ENCODE measurements at regions not wholly inside any gene's neighbourhood (a gene's known extent, or its start where the extent isn't known, plus 50 kb on each side); places are given as distances from the start of the nearest gene placed in this dataset.

DNA sequence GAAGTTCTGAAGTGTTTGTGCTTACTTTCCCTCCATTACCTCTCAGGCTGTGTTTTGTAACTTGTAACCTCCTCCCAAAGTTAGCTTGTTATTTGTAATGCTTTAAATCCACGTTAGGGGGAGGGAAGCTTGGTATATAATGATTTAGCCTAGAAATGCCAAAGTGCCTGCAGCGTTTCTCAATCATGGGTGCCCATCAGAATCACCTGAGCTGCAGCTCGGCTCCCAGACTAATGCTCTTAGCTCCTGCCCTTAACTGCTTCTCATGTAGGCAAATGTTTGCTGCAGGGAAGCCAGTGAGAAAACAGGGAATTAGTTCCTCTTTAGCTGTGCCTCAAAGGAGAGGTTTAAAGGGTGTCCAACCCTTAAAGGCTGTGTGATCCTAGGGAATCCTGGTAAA, 219.2 kb upstream of the NAALADL2 start (continued):
- TF ChIP-seq, protein P1, sequence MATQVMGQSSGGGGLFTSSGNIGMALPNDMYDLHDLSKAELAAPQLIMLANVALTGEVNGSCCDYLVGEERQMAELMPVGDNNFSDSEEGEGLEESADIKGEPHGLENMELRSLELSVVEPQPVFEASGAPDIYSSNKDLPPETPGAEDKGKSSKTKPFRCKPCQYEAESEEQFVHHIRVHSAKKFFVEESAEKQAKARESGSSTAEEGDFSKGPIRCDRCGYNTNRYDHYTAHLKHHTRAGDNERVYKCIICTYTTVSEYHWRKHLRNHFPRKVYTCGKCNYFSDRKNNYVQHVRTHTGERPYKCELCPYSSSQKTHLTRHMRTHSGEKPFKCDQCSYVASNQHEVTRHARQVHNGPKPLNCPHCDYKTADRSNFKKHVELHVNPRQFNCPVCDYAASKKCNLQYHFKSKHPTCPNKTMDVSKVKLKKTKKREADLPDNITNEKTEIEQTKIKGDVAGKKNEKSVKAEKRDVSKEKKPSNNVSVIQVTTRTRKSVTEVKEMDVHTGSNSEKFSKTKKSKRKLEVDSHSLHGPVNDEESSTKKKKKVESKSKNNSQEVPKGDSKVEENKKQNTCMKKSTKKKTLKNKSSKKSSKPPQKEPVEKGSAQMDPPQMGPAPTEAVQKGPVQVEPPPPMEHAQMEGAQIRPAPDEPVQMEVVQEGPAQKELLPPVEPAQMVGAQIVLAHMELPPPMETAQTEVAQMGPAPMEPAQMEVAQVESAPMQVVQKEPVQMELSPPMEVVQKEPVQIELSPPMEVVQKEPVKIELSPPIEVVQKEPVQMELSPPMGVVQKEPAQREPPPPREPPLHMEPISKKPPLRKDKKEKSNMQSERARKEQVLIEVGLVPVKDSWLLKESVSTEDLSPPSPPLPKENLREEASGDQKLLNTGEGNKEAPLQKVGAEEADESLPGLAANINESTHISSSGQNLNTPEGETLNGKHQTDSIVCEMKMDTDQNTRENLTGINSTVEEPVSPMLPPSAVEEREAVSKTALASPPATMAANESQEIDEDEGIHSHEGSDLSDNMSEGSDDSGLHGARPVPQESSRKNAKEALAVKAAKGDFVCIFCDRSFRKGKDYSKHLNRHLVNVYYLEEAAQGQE (IDR thresholded peaks at IDR 0.05; ENCODE audit: low read depth, low read length): no peak

DNA sequence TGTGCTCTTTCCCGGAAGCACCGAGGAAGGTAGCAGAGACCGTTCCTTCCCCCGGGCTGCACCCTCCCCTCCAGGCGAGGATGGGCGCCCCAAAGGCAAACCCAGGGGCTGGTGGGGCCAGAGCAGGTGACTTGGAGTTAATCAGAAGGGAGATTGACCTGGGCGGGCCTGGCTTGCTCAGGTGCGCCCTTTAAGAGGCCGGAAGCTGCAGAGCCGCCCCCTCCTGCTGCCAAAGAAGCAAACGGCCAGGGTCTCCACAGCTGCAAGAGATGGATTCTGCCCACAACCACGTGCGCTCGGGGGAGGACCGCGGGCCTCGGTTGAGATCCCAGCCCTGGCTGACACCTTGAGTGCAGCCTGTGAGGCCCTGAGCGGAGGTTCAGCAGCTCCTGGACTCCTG, 218.2 kb upstream of the NAALADL2 start:
- no peak overlapping the region for H3K27ac ChIP-seq (ENCODE audit: low read depth in 2 of 2, low read length in 1 of 2)
- DNase-seq: no peak
- CTCF ChIA-PET: interaction anchor here (1.1 kb wide), 1 partner anchor 10 kb away, joined by 3 read pairs; no protein-coding TSS in a partner anchor
- H3K36me3 ChIP-seq (replicated peaks in 1 of 2; ENCODE audit: control insufficient read depth in 1 of 2, insufficient read depth in 2 of 2, low read length in 1 of 2): peaks cover 0 to 4% of the 10 kb centered on the region in 2 experiments
- no peak overlapping the region for H3K4me3 ChIP-seq (ENCODE audit: low read depth in 2 of 2, low read length in 1 of 2)
- H3K9me3 ChIP-seq: no peaks in the 10 kb centered on the region
- H3K9ac ChIP-seq: no peak overlapping the region
- no peaks in the 10 kb centered on the region for H3F3A ChIP-seq (replicated peaks; ENCODE audit: insufficient read depth)
- H3K27me3 ChIP-seq (ENCODE audit: insufficient read depth): no peaks in the 10 kb centered on the region
- H3K9me2 ChIP-seq: no peaks in the 10 kb centered on the region
- H3K4me2 ChIP-seq: no peak overlapping the region
- no peak overlapping the region for H2AFZ ChIP-seq (ENCODE audit: low read depth)
- H3K79me2 ChIP-seq (ENCODE audit: insufficient read depth): no peaks in the 10 kb centered on the region
- H3K4me1 ChIP-seq (ENCODE audit: control insufficient read depth in 1 of 2, insufficient read depth in 2 of 2, low read depth in 1 of 2, low read length in 1 of 2): peaks cover 0 to 2% of the 10 kb centered on the region in 2 experiments; a peak in 1 of 4 replicates
- TF ChIP-seq, protein P1 (IDR thresholded peaks at IDR 0.05; ENCODE audit: low read depth, low read length): no peak
- TF ChIP-seq MXI1 (IDR thresholded peaks at IDR 0.05; ENCODE audit: low read depth, low read length) (no peak), EP300 (IDR thresholded peaks at IDR 0.05; ENCODE audit: borderline replicate concordance in 1 of 2, low read depth in 1 of 2, low read length in 1 of 2) (no peak), TAF1 (IDR thresholded peaks at IDR 0.05; ENCODE audit: borderline replicate concordance, low read depth, low read length) (no peak), POLR2AphosphoS5 (IDR thresholded peaks at IDR 0.05; ENCODE audit: low read depth, low read length) (no peak), SMC3 (IDR thresholded peaks at IDR 0.05; ENCODE audit: low read depth, low read length) (no peak), TEAD4 (IDR thresholded peaks at IDR 0.05; ENCODE audit: borderline replicate concordance, insufficient read depth) (no peak), SIN3A (IDR thresholded peaks at IDR 0.05; ENCODE audit: borderline replicate concordance, low read depth, low read length) (no peak), FOXJ3 (CRISPR knock-in tag; IDR thresholded peaks at IDR 0.05) (no peak), GABPA (IDR thresholded peaks at IDR 0.05; ENCODE audit: low read depth) (no peak)
- TF ChIP-seq, protein P2, sequence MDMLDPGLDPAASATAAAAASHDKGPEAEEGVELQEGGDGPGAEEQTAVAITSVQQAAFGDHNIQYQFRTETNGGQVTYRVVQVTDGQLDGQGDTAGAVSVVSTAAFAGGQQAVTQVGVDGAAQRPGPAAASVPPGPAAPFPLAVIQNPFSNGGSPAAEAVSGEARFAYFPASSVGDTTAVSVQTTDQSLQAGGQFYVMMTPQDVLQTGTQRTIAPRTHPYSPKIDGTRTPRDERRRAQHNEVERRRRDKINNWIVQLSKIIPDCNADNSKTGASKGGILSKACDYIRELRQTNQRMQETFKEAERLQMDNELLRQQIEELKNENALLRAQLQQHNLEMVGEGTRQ (IDR thresholded peaks at IDR 0.05; ENCODE audit: borderline replicate concordance, low read depth, low read length): no peak
- TF ChIP-seq, protein P3, sequence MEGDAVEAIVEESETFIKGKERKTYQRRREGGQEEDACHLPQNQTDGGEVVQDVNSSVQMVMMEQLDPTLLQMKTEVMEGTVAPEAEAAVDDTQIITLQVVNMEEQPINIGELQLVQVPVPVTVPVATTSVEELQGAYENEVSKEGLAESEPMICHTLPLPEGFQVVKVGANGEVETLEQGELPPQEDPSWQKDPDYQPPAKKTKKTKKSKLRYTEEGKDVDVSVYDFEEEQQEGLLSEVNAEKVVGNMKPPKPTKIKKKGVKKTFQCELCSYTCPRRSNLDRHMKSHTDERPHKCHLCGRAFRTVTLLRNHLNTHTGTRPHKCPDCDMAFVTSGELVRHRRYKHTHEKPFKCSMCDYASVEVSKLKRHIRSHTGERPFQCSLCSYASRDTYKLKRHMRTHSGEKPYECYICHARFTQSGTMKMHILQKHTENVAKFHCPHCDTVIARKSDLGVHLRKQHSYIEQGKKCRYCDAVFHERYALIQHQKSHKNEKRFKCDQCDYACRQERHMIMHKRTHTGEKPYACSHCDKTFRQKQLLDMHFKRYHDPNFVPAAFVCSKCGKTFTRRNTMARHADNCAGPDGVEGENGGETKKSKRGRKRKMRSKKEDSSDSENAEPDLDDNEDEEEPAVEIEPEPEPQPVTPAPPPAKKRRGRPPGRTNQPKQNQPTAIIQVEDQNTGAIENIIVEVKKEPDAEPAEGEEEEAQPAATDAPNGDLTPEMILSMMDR (IDR thresholded peaks at IDR 0.05): no peak
- TF ChIP-seq, protein P4, sequence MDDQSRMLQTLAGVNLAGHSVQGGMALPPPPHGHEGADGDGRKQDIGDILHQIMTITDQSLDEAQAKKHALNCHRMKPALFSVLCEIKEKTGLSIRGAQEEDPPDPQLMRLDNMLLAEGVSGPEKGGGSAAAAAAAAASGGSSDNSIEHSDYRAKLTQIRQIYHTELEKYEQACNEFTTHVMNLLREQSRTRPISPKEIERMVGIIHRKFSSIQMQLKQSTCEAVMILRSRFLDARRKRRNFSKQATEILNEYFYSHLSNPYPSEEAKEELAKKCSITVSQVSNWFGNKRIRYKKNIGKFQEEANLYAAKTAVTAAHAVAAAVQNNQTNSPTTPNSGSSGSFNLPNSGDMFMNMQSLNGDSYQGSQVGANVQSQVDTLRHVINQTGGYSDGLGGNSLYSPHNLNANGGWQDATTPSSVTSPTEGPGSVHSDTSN (IDR thresholded peaks at IDR 0.05): no peak
- TF ChIP-seq, protein P5, sequence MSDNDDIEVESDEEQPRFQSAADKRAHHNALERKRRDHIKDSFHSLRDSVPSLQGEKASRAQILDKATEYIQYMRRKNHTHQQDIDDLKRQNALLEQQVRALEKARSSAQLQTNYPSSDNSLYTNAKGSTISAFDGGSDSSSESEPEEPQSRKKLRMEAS (IDR thresholded peaks at IDR 0.05; ENCODE audit: low read depth): no peak
- WGBS (ENCODE audit: low lambda C conversion rate): 89% methylated on average over 10 of the region's 18 CpGs
- H4K20me1 ChIP-seq (ENCODE audit: insufficient read depth): no peaks in the 10 kb centered on the region
- POLR2A ChIA-PET: no interaction called here
